ENCODE measurements at regions not wholly inside any gene's neighbourhood (a gene's known extent, or its start where the extent isn't known, plus 50 kb on each side); places are given as distances from the start of the nearest gene placed in this dataset.

GRCh38 chr18:78562531-78562961, 417.1 kb upstream of the SALL3 start:
- TF ChIP-seq CTCF (IDR thresholded peaks at IDR 0.05): no peak
- no peak for TF ChIP-seq POLR2A (IDR thresholded peaks at IDR 0.05)
